C4-2B (cell line): ENCODE measurements at regions not wholly inside any gene's neighbourhood (a gene's known extent, or its start where the extent isn't known, plus 50 kb on each side); places are given as distances from the start of the nearest gene placed in this dataset.

ENCODE experiments used
- CTCF ChIP-seq: fragments of 450-650 bp; conservative IDR thresholded peaks from 2 replicates; pipeline ENCODE4 v1.5.1; 2017; ENCODE audit warnings: mild to moderate bottlenecking
- ZFX ChIP-seq: fragments of 450-650 bp; IDR thresholded peaks from 2 replicates; pipeline ENCODE4 v1.6.1; 2017

GRCh38 chr17:73749928-73750605 is 105.8 kb upstream of the SDK2 start:
- TF ChIP-seq CTCF (no peak), ZFX (no peak)
